ENCODE measurements at regions not wholly inside any gene's neighbourhood (a gene's known extent, or its start where the extent isn't known, plus 50 kb on each side); places are given as distances from the start of the nearest gene placed in this dataset.

- no peak for DNase-seq (ENCODE audit: low spot score)
Measured at GRCh38 chr7:45235905-45236304, 78.3 kb downstream of the RAMP3 start.

- no peak for DNase-seq (ENCODE audit: low spot score)
Measured at GRCh38 chr7:45236666-45237065, 79.1 kb downstream of the RAMP3 start.

GRCh38 chr7:45237788-45238461, 80.3 kb downstream of the RAMP3 start:
- no peak for DNase-seq (ENCODE audit: low spot score)

- no peak for DNase-seq (ENCODE audit: low spot score)
Measured at GRCh38 chr7:45238806-45239205, 81.2 kb downstream of the RAMP3 start.

GRCh38 chr7:45239486-45239885, 81.9 kb downstream of the RAMP3 start:
- DNase-seq (ENCODE audit: low spot score): no peak

GRCh38 chr7:45240273-45240771, 82.7 kb downstream of the RAMP3 start:
- no peak for DNase-seq (ENCODE audit: low spot score)

GRCh38 chr7:45240926-45241325, 83.3 kb downstream of the RAMP3 start:
- DNase-seq (ENCODE audit: low spot score): no peak

GRCh38 chr7:45241339-45242109, 83.9 kb downstream of the RAMP3 start:
- DNase-seq (ENCODE audit: low spot score): no peak

- no peak for DNase-seq (ENCODE audit: low spot score)
Measured at GRCh38 chr7:45242261-45242660, 84.7 kb downstream of the RAMP3 start.

GRCh38 chr7:45242698-45243097, 85.1 kb downstream of the RAMP3 start:
- DNase-seq (ENCODE audit: low spot score): no peak

- no peak for DNase-seq (ENCODE audit: low spot score)
Measured at GRCh38 chr7:45244981-45245380, 87.4 kb downstream of the RAMP3 start.

- no peak for DNase-seq (ENCODE audit: low spot score)
Measured at GRCh38 chr7:45246339-45246738, 88.7 kb downstream of the RAMP3 start.

GRCh38 chr7:45252248-45252647, 94.7 kb downstream of the RAMP3 start:
- DNase-seq (ENCODE audit: low spot score): no peak

GRCh38 chr7:45252857-45253256, 95.3 kb downstream of the RAMP3 start:
- DNase-seq (ENCODE audit: low spot score): no peak

GRCh38 chr7:45253368-45253767, 95.8 kb downstream of the RAMP3 start:
- DNase-seq (ENCODE audit: low spot score): no peak

- no peak for DNase-seq (ENCODE audit: low spot score)
Measured at GRCh38 chr7:45255187-45255586, 97.6 kb downstream of the RAMP3 start.

- DNase-seq (ENCODE audit: low spot score): no peak
Measured at GRCh38 chr7:45256309-45256708, 98.7 kb downstream of the RAMP3 start.

GRCh38 chr7:45256775-45257174, 99.2 kb downstream of the RAMP3 start:
- DNase-seq (ENCODE audit: low spot score): no peak

- no peak for DNase-seq (ENCODE audit: low spot score)
Measured at GRCh38 chr7:45257284-45257683, 99.7 kb downstream of the RAMP3 start.

GRCh38 chr7:45258533-45259226, 101.1 kb downstream of the RAMP3 start:
- DNase-seq (ENCODE audit: low spot score): peak; percentile 42

GRCh38 chr7:45259227-45259596, 101.6 kb downstream of the RAMP3 start:
- DNase-seq (ENCODE audit: low spot score): no peak

- DNase-seq (ENCODE audit: low spot score): peak; percentile 73
Measured at GRCh38 chr7:45259966-45260646, 102.5 kb downstream of the RAMP3 start.

All from germinal center (tissue), 1 donor.